Umbilical cord (tissue), 1 donor: ENCODE measurements at regions not wholly inside any gene's neighbourhood (a gene's known extent, or its start where the extent isn't known, plus 50 kb on each side); places are given as distances from the start of the nearest gene placed in this dataset.
"Not testable (repeated sequence)": the region's sequence is repeated elsewhere in the genome, so short reads cannot be mapped to it uniquely, and the experiment has no call there.

ENCODE experiments used
- DNase-seq: peaks from one replicate; pipeline ENCODE4 v3.0.0-alpha.2; 2015; ENCODE audit warnings: low spot score

DNA sequence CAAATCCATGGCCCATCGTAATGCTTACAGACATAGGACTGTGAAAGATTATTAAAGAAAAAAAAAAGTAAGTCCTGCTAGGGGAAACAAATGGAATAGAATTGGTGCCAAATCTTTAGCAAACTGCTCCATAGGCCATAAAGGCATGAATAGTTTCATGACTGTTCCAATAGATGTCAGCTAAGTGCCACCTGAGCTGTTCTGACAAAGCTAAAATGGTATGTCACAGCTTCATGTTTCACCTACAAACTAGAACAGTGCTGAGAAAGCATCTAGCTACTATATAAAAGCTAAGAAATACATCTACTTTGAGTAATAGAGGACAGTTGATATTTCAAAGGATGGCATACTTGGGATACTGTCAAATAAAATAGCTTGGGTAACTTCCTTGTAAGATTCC, 771.6 kb upstream of the CA10 start:
- no peak for DNase-seq

DNA sequence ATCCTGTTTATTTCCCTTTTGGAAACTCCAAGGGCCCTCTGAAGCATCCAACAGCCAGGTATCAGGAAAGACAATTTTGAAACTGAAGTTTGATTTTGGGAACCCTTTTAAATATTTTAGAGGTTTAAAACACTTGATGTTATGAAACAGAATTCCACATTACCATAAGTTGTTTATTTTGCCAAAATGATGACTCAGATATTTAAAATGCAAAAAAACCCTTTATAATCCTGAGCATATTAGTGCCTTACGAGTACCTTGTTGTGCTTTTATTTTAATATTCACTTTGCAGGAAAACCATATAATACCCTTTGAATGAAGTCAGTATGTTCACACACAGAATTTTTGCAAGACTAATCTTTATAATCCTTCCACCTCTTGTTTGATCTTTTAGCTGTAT, 765.1 kb upstream of the CA10 start:
- no peak for DNase-seq

DNA sequence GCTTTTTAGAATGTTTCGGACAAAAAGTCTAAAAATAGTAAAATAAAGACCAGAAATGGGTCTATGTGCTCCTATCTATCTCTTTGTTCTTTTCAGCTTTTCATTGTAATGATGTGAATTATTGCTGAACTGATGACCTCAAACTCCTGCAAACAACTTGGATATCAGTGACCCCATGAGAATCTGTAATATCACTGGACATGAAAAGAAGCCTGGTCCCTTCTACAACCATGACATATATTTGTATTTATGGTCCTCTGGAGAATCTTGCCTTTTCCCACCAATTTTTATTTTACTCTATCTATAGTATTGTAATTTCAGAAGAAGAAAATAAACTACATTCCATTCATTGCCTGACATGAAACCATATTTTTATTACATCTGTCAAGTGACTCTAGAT, 740.7 kb upstream of the CA10 start:
- DNase-seq = no peak

DNA sequence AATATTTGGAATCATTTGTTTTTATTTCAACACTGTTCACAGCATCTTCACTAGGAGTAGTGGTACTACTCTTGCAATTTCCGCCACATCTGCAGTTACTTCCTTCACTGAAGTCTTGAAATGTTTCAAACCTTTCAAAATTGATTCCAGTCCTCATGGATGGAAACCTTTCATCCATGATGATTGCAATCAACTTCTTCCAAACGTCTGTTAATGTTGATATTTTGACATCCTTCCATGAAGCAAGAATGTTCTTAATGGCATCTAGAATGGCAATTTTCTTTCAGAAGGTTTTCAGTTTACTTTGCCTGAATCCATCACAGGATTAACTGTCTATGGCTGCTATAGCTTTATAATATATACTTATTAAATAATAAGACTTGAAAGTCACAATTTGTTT, 736.8 kb upstream of the CA10 start:
- no peak for DNase-seq

DNA sequence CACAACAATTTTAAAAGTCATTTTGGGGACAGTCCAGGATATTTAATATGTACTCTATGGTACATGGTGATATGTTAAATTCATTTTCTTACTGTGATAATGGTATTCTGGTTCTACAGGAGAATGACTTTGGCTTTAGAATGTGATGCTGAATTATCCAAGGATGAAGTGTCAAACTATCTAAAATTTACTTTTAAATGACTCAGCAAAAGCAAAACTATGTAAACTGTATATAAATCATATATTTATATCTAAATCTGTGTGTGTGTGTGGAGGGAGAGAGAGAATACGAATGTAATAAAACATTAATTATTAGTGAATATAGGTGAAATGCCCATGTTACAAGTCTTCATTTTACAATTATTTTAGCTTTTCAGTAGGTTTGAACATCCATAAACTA, 733.8 kb upstream of the CA10 start:
- no peak for DNase-seq

DNA sequence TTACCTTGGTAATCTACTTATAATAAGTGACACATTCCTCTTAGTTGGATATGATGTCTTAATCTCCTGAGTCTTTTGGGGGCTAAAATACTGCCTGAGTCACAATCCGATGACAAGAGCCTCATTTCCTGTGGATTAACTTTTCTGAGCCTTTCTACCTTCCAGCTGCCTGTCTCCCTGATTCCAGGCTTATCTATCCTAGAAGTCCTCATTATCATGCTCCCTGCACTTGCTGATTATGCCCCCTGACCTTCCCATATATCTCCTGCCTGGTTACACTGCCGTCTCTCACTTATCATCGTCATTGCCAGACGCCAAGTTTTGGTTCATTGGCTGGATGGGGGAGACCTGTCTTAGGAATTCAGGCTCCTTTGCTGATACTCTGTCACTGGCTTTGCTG, 727.4 kb upstream of the CA10 start:
- no peak for DNase-seq

DNA sequence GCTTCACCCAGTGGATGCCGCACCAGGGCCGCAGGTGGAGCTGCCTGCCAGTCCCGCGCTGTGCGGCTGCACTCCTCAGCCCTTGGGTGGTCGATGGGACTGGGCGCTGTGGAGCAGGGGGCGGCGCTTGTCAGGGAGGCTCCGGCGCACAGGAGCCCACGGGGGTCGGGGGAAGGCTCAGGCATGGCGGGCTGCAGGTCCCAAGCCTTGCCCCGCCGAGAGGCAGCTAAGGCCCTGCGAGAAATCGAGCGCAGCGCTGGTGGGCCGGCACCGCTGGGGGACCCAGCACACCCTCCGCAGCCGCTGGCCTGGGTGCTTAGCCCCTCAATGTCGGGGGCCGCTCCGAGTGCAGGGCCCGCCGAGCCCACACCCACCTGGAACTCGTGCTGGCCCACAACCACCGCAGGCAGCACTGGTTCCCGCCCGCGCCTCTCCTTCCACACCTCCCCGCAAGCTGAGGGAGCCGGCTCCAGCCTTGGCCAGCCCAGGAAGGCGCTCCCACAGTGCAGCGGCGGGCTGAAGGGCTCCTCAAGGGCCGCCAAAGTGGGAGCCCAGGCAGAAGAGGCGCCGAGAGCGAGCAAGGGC, 725.5 kb upstream of the CA10 start:
- not testable (repeated sequence) for DNase-seq

DNA sequence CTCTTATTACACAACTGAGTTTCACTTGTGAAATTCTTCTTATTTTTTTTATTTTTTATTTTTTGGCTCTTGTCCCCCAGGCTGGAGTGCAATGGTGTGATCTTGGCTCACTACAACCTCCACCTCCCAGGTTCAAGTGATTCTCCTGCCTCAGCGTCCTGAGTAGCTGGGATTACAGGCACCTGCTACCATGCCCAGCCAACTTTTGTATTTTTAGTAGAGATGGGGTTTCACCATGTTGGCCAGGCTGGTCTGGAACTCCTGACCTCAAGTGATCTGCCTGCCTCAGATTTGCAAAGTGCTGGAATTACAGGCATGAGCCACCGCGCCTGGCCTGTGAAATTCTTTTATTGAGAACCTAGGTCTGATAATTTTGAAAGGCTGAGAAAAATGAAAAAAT, 688.3 kb upstream of the CA10 start:
- not testable (repeated sequence) for DNase-seq

DNA sequence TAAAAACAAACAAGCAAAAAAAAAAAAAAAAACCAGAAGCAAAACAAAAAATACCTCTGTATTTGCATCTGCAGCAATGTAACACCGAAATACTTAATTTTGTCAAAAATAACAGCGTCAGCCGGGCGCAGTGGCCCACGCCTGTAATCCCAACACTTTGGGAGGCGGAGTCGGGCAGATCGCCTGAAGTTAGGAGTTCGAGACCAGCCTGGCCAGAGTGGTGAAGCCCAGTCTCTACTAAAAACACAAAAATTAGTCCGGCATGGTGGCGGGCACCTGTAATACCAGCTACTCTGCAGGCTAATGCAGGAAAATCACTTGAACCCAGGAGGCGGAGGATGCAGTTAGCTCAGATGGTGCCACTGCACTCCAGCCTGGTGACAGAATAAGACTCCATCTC, 683.5 kb upstream of the CA10 start:
- DNase-seq = no peak

DNA sequence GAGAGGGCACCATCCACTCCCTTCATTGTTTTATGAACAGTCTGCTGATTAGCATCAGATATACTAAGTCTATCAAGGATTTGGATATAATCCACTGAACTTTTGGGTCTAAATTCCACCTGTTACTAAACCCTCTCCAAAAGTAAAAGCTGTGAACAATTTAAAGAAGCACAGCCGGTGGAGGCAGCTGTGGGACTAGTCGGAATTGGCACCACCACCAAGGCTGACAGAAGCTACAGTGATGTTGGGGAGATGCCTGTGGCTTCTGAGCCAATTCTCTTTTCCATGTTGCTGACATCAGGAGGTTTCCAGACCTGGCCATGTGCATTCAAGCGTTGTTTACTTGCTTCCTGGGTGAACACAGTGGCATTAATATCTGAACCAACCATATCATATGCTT, 679.0 kb upstream of the CA10 start:
- DNase-seq = no peak

DNA sequence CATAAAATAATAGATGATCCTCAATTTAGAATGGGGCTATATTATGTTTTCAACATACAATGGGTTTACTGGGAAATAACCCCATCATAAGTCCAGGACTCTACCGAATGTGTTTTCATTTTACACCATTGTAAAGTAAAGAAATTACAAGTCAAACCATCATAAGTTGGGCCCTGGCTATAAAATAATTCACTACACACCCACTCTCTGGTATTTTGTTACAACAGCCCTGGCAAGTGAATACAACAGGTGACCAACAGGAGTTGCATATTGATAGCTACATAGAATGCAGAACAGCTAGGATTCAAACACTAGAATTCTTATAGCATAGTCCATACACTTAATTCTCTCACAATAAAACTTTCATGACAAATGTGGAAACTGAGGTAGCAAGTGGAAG, 673.0 kb upstream of the CA10 start:
- DNase-seq = no peak

DNA sequence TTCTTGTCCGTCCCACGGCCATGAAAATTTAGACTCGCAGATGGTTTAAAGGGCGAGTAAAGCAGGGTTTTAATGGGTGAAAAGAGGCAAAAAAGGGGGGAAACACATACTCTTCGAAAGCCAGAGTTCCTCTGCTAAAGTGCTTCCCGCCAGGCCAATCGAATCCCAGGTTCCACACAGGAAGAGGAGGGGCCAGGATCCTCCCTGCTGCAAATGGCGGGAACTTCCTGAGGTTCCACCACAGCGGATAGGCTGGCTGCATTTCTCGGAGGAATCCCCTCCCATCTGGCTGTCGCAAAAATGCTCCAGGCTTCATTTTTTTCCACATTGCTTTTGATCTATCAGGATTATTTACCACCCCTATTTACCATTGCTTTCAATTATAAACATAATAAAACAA, 670.1 kb upstream of the CA10 start:
- DNase-seq = no peak

DNA sequence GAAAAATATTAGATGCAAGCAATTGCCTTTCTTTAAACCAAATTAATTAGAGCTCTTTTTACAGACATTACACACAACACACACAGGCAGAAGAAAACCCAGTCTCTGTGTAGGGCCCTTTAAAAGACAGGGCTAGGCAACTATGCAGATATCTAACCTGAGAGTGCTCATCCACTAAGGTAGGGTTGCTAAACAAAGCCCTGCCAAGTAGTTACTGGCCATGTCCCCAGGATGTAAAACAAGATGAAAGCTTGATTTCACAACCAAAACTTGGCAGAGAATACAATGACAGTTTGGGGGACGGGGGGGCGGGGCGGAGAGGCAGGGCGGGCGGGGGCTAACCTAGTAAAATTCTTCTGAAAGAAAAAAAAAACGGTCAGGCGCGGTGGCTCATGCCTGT, 669.0 kb upstream of the CA10 start:
- DNase-seq = no peak

DNA sequence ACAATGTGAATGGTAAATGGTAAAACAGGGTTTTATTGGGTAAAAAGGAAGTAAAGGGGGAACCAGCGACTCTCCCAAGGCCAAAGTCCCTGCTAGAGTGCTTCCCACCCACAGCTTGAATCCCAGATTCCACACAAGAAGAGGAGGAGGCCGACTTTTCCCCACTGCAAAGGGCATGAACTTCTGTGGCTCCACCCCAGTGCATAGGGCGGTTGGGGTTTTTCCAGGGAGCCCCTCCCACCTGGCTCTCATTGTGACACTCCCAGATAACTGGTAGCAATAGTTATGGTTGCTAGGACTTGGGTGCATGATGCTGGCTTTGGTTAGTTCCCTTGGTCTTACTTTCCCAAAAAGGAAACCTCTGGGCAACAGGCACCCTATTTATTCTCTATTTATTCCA, 666.0 kb upstream of the CA10 start:
- DNase-seq = no peak

DNA sequence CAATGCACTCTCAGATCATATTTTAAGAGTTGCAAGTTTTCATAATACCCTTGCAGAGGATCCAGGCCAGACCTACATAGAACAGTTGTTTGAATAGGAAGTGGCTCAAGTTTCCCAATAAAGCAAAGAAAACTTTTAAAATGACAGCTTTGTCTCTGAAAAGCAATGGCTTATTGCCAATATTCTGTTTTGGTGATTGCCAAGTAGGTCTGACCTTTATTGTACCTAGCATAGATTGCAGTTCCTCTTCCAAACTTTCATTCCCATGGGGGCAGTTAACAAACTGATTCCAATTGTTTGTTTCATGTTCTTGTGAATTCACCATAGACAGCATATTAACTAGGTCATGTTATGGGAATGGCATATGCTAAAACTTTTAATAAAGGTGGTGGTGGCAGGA, 664.6 kb upstream of the CA10 start:
- no peak for DNase-seq

DNA sequence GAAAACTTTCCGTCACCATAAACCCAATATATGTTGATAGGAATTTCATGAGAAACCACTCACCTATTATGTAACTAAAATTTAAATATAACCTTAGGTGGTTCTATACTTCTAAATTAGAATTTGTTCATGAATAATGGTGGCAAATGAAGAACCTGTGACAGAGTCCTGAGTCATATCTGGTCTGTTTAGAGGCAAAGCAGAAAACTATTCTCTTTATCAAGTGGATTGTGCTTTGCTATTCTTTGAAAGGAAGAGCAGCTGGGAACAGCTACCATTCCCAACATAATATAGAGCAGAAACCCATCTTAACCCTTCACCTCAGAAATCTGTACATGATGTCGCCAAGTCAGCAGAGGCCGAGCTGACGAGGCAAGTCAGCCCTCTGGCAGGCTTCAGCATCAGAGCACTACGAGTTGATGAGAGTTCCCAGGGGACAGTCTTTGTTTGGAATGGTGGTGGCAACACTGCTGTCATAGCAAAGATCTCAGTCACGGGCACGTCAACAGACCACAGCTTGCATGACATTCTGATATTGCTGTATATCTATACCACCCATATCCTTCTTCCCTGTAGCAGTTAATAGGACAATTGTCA, 631.9 kb upstream of the CA10 start:
- DNase-seq = no peak

DNA sequence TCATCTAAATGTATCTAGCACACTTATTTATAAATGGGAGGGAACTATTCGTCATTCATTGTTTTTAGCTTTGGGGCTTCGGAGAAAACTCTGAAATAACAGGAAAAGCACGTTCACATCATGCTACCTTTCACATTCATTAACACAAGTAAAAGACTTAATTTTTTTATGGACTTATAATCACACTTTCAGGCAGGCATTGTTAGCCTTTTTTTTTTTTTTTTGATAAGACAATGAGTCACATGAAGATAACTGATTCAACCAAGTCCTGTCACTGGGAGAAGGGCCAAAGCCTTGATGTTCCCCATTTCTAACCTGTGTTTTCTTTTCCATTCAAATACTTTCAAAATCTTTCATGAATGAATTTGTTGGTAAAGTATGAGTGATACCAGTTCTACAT, 631.3 kb upstream of the CA10 start:
- DNase-seq = no peak

DNA sequence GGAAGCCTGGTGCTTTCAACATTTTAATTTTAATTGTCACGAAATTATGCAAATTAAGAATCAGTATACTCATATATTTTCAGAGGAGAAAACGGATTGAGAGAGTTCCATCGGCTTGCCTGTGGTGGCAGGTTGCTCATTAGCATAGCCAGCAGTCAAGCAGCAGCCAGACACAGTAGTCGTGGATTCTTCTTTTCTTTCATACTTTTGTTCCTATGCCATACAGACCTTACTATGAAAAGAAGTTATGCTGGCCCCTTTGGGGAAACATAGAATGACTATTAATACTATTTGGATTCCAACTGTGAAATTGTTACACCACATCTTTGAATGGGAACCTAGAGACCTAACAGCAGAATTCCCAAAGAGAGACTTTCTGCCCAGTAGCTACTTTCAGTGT, 617.7 kb upstream of the CA10 start:
- no peak for DNase-seq

DNA sequence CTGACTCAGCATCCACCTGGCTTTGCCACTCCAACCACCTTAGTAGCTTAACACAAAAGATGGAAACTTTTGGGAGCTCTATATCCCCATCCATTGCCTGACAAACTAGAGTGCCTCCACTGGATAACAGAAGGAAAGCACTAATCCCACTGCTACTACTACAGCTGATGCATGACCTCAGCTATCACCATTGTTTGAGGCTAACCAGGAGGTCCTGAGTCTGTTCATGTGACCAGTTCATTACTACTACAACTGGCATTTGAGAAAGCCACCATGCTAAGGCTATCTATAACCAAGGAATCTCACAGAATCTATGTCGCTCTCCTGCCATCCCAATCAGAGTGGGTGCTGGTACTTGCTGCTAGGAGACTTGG, 604.3 kb upstream of the CA10 start:
- no peak for DNase-seq

DNA sequence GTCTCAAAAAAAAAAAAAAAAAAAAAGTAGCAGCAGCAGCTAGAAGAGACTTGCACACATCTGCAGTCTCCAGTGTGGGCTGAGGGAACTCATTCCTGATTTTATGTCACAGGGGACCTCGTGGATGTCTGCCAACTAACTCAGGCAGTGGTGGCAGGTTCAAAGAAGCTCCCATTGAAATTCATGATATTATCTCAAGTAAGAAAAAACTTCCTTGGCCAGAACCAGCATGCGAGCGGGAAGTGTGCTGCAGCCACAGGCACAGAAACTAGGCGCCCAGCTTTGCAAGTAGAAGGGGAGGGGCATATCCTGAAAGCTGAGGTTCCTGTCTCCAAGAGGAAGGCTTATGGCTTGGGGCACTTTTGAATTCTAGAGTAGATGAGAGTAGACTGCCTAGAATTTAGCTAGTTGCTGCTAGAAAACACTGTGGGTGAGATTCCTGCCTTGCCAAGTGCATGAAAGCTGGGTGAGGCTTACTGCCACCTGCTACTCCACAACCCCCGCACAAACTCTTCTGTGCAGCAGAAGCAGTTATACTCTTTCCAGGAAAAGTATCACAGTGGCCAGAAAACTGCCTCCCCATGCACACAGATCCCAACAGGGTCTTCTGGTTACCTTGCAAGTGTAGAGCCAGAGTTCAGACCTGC, 603.8 kb upstream of the CA10 start:
- no peak for DNase-seq

DNA sequence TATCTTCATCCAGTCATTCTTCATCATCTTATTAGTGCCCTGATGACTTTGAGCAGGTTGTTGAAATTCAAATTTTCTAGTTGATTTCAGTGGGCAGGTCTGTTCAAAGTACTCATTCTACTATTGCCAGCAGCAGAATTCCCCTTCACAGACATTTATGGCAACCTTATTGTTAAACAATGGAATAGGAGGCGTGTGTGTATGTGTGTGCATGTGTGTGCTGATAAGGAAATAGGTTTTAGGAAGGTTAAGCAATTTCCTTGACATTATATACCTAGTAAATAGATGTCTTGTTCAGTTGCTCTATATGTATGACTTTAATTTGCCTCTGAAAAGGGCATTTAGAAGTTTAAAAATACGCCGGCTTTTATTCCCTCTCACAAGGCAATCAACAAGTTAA, 601.4 kb upstream of the CA10 start:
- DNase-seq = no peak

DNA sequence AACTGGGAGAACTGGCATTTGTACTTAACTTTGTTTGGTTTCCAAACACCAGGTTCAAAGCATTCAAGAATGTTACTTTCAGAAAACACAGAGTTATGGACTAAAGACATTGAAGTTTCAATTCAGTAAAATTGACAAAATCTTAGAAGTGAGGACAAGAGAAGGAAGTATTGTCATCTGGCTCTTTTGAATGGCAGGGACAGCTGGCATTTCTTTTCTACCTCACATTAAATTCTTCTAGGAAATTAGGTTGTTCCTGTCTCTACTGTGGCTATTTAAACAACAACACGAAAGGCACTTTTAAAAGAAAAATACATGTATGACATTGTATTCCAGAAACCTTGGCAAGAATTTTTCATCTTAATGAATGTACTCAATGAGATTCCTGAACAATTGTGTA, 600.0 kb upstream of the CA10 start:
- DNase-seq = no peak

DNA sequence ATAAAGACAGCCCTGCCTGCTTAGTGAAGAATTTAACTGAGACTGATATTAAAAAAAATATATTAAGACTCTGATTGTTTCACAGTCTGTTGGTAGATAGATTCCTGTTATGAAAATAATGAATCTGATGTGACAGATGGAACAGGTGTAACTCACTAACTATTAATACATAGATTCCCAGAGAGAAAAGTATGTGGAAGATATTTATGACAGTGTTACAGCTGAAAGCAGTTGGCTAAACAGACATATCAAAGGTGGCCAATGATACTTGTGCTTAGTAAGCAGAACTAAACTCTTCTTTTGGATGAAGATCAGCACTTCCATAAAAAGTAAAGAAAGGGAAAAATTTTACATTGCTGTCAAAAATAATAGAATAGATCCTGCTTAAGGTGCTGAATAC, 598.2 kb upstream of the CA10 start:
- no peak for DNase-seq

DNA sequence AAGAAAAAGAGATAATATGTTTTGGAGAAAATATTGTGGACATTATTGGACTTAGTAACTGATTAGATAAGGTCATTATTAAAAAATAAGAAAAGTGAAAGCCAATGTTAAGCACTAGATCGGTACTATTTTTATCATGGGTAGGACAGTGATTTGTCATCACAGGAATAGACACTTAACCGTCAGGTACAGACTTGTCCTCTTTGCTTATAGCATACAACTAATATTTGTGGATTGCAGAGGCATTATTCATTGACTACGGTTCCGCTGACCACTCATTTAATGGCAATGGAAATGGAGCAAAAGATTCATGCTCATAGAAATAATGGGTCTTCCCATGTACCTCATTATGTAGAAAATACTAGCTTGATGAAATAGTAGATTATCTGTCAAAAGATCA, 596.3 kb upstream of the CA10 start:
- DNase-seq = no peak
